Germinal center (tissue), 1 donor: ENCODE measurements at regions not wholly inside any gene's neighbourhood (a gene's known extent, or its start where the extent isn't known, plus 50 kb on each side); places are given as distances from the start of the nearest gene placed in this dataset.

Experiments used
- DNase-seq: peaks from one replicate; pipeline ENCODE4 v3.0.0; 2012; ENCODE audit warnings: mixed read lengths, low spot score

GRCh38 chr11:92482492-92483060 lies 258.0 kb downstream of the FAT3 start:
- DNase-seq: no peak

- DNase-seq: no peak
Measured at GRCh38 chr11:92484570-92484969, 260.0 kb downstream of the FAT3 start.

GRCh38 chr11:92489826-92490399 lies 265.3 kb downstream of the FAT3 start:
- DNase-seq: no peak

- DNase-seq: no peak
Measured at GRCh38 chr11:92492372-92492771, 267.8 kb downstream of the FAT3 start.

GRCh38 chr11:92495107-92495793 lies 270.6 kb downstream of the FAT3 start:
- no peak for DNase-seq

GRCh38 chr11:92500453-92500852 lies 275.8 kb downstream of the FAT3 start:
- no peak for DNase-seq

GRCh38 chr11:92501066-92501739 lies 276.6 kb downstream of the FAT3 start:
- no peak for DNase-seq

GRCh38 chr11:92504004-92504403 lies 279.4 kb downstream of the FAT3 start:
- no peak for DNase-seq

GRCh38 chr11:92504534-92504933 lies 279.9 kb downstream of the FAT3 start:
- DNase-seq: no peak

- DNase-seq: no peak
Measured at GRCh38 chr11:92505689-92506088, 281.1 kb downstream of the FAT3 start.

GRCh38 chr11:92506809-92507336 lies 282.3 kb downstream of the FAT3 start:
- DNase-seq: no peak

GRCh38 chr11:92510591-92510990 lies 286.0 kb downstream of the FAT3 start:
- DNase-seq: no peak

- no peak for DNase-seq
Measured at GRCh38 chr11:92511522-92512203, 287.0 kb downstream of the FAT3 start.

GRCh38 chr11:92512204-92512569 lies 287.6 kb downstream of the FAT3 start:
- no peak for DNase-seq

GRCh38 chr11:92523611-92524010 lies 299.0 kb downstream of the FAT3 start:
- no peak for DNase-seq

- DNase-seq: no peak
Measured at GRCh38 chr11:92524542-92524941, 299.9 kb downstream of the FAT3 start.

GRCh38 chr11:92527467-92527866 lies 302.8 kb downstream of the FAT3 start:
- DNase-seq: no peak

GRCh38 chr11:92528001-92528400 lies 303.4 kb downstream of the FAT3 start:
- no peak for DNase-seq

GRCh38 chr11:92531065-92531739 lies 306.6 kb downstream of the FAT3 start:
- DNase-seq: no peak

- DNase-seq: no peak
Measured at GRCh38 chr11:92533657-92534335, 309.2 kb downstream of the FAT3 start.

- DNase-seq: no peak
Measured at GRCh38 chr11:92536883-92537282, 312.3 kb downstream of the FAT3 start.
